SK-N-SH (cell line): ENCODE measurements at regions not wholly inside any gene's neighbourhood (a gene's known extent, or its start where the extent isn't known, plus 50 kb on each side); places are given as distances from the start of the nearest gene placed in this dataset.
A peak's percentile ranks its signal among the peaks of the same experiment; 100 is the strongest.

ENCODE experiments used
- CHD2 ChIP-seq: fragments of 150-350 bp; IDR thresholded peaks from 2 replicates; pipeline ENCODE4 v1.6.1; 2018; ENCODE audit warnings: low read length; ENCODE audit not compliant: partially characterized antibody
- CTCF ChIP-seq: fragments of 200-600 bp; sonication (generic); IDR thresholded peaks from 2 replicates; pipeline ENCODE4 v1.6.1; 2017; ENCODE audit warnings: antibody characterized with exemption, mild to moderate bottlenecking, moderate library complexity
- EP300 ChIP-seq, 2 experiments: IDR thresholded peaks; 2 replicates each; pipeline versions ENCODE4 v1.4.0 to v1.6.1; 2012; ENCODE audit warnings: borderline replicate concordance in 1 of 2, low read depth in 1 of 2, low read length in 1 of 2
- FOXM1 ChIP-seq: IDR thresholded peaks from 2 replicates; pipeline ENCODE4 v1.4.0; 2012; ENCODE audit warnings: low read depth, mild to moderate bottlenecking
- GABPA ChIP-seq: IDR thresholded peaks from 2 replicates; pipeline ENCODE4 v1.4.0; 2012; ENCODE audit warnings: low read depth, mild to moderate bottlenecking
- JUND ChIP-seq: IDR thresholded peaks from 2 replicates; pipeline ENCODE4 v1.4.0; 2012
- MAX ChIP-seq: IDR thresholded peaks from 2 replicates; pipeline ENCODE4 v1.4.0; 2012; ENCODE audit warnings: low read depth
- MXI1 ChIP-seq: IDR thresholded peaks from 2 replicates; pipeline ENCODE4 v1.6.1; 2012; ENCODE audit warnings: mild to moderate bottlenecking, low read depth, low read length, improper control_type of control experiment
- POLR2AphosphoS5 ChIP-seq: IDR thresholded peaks from 2 replicates; pipeline ENCODE4 v1.6.1; 2012; ENCODE audit warnings: low read depth, low read length
- RXRA ChIP-seq: IDR thresholded peaks from 2 replicates; pipeline ENCODE4 v1.4.0; 2012; ENCODE audit warnings: low read depth, mild to moderate bottlenecking, borderline replicate concordance
- SIN3A ChIP-seq: IDR thresholded peaks from 2 replicates; pipeline ENCODE4 v1.6.1; 2012; ENCODE audit warnings: low read depth, mild to moderate bottlenecking, low read length, moderate library complexity, borderline replicate concordance
- TF ChIP-seq, protein P1 (sequence below): IDR thresholded peaks from 2 replicates; pipeline ENCODE4 v1.6.1; 2012; ENCODE audit warnings: mild to moderate bottlenecking, low read depth, low read length, moderate library complexity

DNA sequence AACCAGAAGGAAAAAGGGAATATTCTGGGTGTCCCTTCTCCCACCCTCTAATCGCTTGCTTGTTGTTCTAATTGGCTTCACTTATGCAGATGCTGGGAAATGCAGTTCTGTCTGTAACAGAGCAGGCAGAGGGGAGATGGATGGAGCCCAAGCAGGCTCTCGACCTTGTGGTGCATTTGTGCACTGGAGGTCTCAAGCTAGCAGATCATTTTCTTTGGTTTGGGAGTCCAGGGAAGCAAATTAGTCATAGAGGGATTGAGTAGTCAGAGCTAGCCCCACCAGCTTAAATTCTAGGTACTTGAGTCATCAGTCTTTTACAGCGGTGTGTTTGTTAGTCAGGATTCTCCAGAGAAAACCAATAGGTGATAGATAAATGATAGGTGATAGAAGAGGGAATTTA lies 234.7 kb upstream of the ECI2 start:
- TF ChIP-seq CTCF (no peak), FOXM1 (no peak), SIN3A (no peak), GABPA (no peak), RXRA (no peak), CHD2 (no peak), POLR2AphosphoS5 (no peak), JUND (peak; percentile 83), MXI1 (no peak), EP300 (IDR thresholded peaks at IDR 0.05; ENCODE audit: borderline replicate concordance in 1 of 2, low read depth in 1 of 2, low read length in 1 of 2) (peak in 1 of 2 experiments; percentile 40; a peak in 1 of 4 replicates), MAX (no peak)
- TF ChIP-seq, protein P1, sequence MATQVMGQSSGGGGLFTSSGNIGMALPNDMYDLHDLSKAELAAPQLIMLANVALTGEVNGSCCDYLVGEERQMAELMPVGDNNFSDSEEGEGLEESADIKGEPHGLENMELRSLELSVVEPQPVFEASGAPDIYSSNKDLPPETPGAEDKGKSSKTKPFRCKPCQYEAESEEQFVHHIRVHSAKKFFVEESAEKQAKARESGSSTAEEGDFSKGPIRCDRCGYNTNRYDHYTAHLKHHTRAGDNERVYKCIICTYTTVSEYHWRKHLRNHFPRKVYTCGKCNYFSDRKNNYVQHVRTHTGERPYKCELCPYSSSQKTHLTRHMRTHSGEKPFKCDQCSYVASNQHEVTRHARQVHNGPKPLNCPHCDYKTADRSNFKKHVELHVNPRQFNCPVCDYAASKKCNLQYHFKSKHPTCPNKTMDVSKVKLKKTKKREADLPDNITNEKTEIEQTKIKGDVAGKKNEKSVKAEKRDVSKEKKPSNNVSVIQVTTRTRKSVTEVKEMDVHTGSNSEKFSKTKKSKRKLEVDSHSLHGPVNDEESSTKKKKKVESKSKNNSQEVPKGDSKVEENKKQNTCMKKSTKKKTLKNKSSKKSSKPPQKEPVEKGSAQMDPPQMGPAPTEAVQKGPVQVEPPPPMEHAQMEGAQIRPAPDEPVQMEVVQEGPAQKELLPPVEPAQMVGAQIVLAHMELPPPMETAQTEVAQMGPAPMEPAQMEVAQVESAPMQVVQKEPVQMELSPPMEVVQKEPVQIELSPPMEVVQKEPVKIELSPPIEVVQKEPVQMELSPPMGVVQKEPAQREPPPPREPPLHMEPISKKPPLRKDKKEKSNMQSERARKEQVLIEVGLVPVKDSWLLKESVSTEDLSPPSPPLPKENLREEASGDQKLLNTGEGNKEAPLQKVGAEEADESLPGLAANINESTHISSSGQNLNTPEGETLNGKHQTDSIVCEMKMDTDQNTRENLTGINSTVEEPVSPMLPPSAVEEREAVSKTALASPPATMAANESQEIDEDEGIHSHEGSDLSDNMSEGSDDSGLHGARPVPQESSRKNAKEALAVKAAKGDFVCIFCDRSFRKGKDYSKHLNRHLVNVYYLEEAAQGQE = no peak
